ENCODE measurements at regions not wholly inside any gene's neighbourhood (a gene's known extent, or its start where the extent isn't known, plus 50 kb on each side); places are given as distances from the start of the nearest gene placed in this dataset.

DNA sequence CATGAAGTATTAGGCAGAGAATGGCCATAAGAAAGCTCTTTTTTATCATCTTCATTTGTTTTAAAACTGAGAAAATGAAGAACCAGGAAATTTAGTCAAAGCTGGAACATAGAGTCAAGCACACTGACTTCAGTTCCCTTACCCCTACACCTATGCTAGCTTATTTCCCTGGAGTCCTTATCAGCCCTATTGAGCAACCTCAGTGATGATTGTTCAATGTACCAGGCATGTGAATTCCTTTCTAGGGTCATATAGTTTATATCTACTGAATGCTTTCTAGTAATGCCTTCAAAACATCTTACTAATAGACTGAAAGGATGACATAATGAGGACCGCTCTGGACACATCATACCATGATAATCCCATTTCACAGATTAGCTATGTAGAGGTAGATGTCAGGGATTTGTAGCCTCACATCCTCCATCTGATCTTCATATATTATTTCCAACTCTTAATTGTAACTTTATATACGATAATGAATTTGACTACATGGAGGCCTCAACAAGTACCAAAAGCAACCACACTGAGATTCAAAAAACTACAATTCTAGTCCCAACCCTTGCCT, 460.4 kb upstream of the DYNLRB2 start:
- H3K4me1 ChIP-seq (ENCODE audit: insufficient read depth, low read length, poor library complexity, severe bottlenecking), result no peaks in the 10 kb centered on the region

DNA sequence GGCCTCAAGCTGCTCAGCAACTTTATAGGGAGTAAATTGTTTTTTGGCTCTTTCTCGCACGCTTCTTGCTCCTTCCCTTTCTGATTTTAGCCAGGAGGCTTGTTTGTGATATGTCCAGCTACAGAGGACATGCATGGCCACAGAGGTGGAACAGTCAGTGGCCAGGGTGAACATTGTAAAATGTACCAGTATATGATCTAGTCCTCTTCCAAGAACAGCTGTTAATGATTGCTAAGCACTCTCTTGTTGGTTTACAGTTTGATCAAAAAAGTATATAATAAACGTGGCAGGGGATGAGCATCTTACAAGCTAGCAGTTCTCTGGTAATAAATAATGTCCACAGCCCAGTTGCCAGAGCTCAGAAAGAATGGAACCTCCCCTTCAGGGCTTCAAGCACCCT, 461.7 kb upstream of the DYNLRB2 start:
- Histone ChIP-seq H3K4me2 (ENCODE audit: low read depth, low read length, poor library complexity, severe bottlenecking) (no peak overlapping the region), H3F3A (ENCODE audit: low read depth) (no peaks in the 10 kb centered on the region), H3K79me2 (ENCODE audit: insufficient read depth, low read length) (no peaks in the 10 kb centered on the region), H3K9me3 (ENCODE audit: insufficient read depth, low read depth, low read length) (no peaks in the 10 kb centered on the region), H3K9ac (ENCODE audit: low read depth, low read length, poor library complexity, severe bottlenecking) (no peak overlapping the region), H3K4me1 (ENCODE audit: insufficient read depth, low read length, poor library complexity, severe bottlenecking) (no peaks in the 10 kb centered on the region), H3K27me3 (ENCODE audit: insufficient read depth, low read length, poor library complexity, severe bottlenecking) (no peaks in the 10 kb centered on the region), H3K9me2 (replicated peaks; ENCODE audit: low read depth, low read length) (no peaks in the 10 kb centered on the region), H3K36me3 (ENCODE audit: insufficient read depth, low read length) (no peaks in the 10 kb centered on the region), H4K20me1 (ENCODE audit: insufficient read depth, low read length, poor library complexity, severe bottlenecking) (no peaks in the 10 kb centered on the region), H2AFZ (ENCODE audit: low read length) (no peak overlapping the region), H3K4me3 (ENCODE audit: low read length, poor library complexity, severe bottlenecking) (no peak overlapping the region)
- no peak for TF ChIP-seq EZH2phosphoT487 (IDR thresholded peaks at IDR 0.05; ENCODE audit: borderline replicate concordance)
- TF ChIP-seq, protein P1, sequence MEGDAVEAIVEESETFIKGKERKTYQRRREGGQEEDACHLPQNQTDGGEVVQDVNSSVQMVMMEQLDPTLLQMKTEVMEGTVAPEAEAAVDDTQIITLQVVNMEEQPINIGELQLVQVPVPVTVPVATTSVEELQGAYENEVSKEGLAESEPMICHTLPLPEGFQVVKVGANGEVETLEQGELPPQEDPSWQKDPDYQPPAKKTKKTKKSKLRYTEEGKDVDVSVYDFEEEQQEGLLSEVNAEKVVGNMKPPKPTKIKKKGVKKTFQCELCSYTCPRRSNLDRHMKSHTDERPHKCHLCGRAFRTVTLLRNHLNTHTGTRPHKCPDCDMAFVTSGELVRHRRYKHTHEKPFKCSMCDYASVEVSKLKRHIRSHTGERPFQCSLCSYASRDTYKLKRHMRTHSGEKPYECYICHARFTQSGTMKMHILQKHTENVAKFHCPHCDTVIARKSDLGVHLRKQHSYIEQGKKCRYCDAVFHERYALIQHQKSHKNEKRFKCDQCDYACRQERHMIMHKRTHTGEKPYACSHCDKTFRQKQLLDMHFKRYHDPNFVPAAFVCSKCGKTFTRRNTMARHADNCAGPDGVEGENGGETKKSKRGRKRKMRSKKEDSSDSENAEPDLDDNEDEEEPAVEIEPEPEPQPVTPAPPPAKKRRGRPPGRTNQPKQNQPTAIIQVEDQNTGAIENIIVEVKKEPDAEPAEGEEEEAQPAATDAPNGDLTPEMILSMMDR (conservative IDR thresholded peaks at IDR 0.05; ENCODE audit: low read length), result no peak

More for the DNA sequence above, 460.4 kb upstream of the DYNLRB2 start:
- Histone ChIP-seq H3K9me3 (ENCODE audit: insufficient read depth, low read depth, low read length) (no peaks in the 10 kb centered on the region), H3K4me3 (ENCODE audit: low read length, poor library complexity, severe bottlenecking) (no peak overlapping the region), H3K36me3 (ENCODE audit: insufficient read depth, low read length) (no peaks in the 10 kb centered on the region), H4K20me1 (ENCODE audit: insufficient read depth, low read length, poor library complexity, severe bottlenecking) (no peaks in the 10 kb centered on the region), H3F3A (ENCODE audit: low read depth) (no peaks in the 10 kb centered on the region), H3K9ac (ENCODE audit: low read depth, low read length, poor library complexity, severe bottlenecking) (no peak overlapping the region), H3K27me3 (ENCODE audit: insufficient read depth, low read length, poor library complexity, severe bottlenecking) (no peaks in the 10 kb centered on the region), H3K9me2 (replicated peaks; ENCODE audit: low read depth, low read length) (no peaks in the 10 kb centered on the region), H3K4me2 (ENCODE audit: low read depth, low read length, poor library complexity, severe bottlenecking) (no peak overlapping the region), H3K79me2 (ENCODE audit: insufficient read depth, low read length) (no peaks in the 10 kb centered on the region), H2AFZ (ENCODE audit: low read length) (no peak overlapping the region)
- TF ChIP-seq EZH2phosphoT487 (IDR thresholded peaks at IDR 0.05; ENCODE audit: borderline replicate concordance), result no peak
- TF ChIP-seq, protein P1 (conservative IDR thresholded peaks at IDR 0.05; ENCODE audit: low read length), result no peak

DNA sequence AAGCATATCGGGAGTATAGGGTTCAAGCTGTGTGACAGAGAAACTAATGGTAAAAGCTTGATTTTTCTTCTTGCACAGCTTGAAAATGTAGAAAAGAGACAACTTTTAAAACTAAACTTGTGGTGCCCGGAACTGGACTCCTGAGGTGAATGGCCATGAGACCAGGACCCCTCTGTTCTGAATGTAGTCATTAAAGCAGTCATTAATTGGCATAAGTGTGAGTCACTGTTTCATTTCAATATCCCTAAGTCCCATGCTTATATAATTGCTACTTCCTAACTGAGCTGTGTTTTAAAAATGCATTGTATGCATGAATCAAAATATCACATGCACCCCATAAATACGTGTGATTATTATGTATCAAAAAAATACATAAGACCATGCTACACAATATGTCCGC, 463.1 kb upstream of the DYNLRB2 start:
- Histone ChIP-seq H4K20me1 (ENCODE audit: insufficient read depth, low read length, poor library complexity, severe bottlenecking) (no peaks in the 10 kb centered on the region), H3K4me3 (ENCODE audit: low read length, poor library complexity, severe bottlenecking) (no peak overlapping the region), H3F3A (ENCODE audit: low read depth) (no peaks in the 10 kb centered on the region), H3K27me3 (ENCODE audit: insufficient read depth, low read length, poor library complexity, severe bottlenecking) (no peaks in the 10 kb centered on the region), H3K79me2 (ENCODE audit: insufficient read depth, low read length) (no peaks in the 10 kb centered on the region), H3K9me2 (replicated peaks; ENCODE audit: low read depth, low read length) (no peaks in the 10 kb centered on the region), H3K4me2 (ENCODE audit: low read depth, low read length, poor library complexity, severe bottlenecking) (no peak overlapping the region), H3K9ac (ENCODE audit: low read depth, low read length, poor library complexity, severe bottlenecking) (no peak overlapping the region), H3K4me1 (ENCODE audit: insufficient read depth, low read length, poor library complexity, severe bottlenecking) (no peaks in the 10 kb centered on the region), H3K36me3 (ENCODE audit: insufficient read depth, low read length) (no peaks in the 10 kb centered on the region), H2AFZ (ENCODE audit: low read length) (no peak overlapping the region), H3K9me3 (ENCODE audit: insufficient read depth, low read depth, low read length) (no peaks in the 10 kb centered on the region)
- TF ChIP-seq, protein P1 (conservative IDR thresholded peaks at IDR 0.05; ENCODE audit: low read length), result no peak
- TF ChIP-seq EZH2phosphoT487 (IDR thresholded peaks at IDR 0.05; ENCODE audit: borderline replicate concordance), result no peak
